ENCODE measurements at regions not wholly inside any gene's neighbourhood (a gene's known extent, or its start where the extent isn't known, plus 50 kb on each side); places are given as distances from the start of the nearest gene placed in this dataset.
"Not testable (repeated sequence)": the region's sequence is repeated elsewhere in the genome, so short reads cannot be mapped to it uniquely, and the experiment has no call there.

GRCh38 chr4:24204708-24205107, 314.9 kb upstream of the PPARGC1A start:
- not testable (repeated sequence) for TF ChIP-seq CTCF (conservative IDR thresholded peaks at IDR 0.05; ENCODE audit: low read depth, low read length); EZH2 (IDR thresholded peaks at IDR 0.05; ENCODE audit: low read length, unreplicated experiment); EZH2phosphoT487 (IDR thresholded peaks at IDR 0.05; ENCODE audit: borderline replicate concordance, low read length)
